ENCODE measurements at regions not wholly inside any gene's neighbourhood (a gene's known extent, or its start where the extent isn't known, plus 50 kb on each side); places are given as distances from the start of the nearest gene placed in this dataset.

GRCh38 chr2:35255826-35256225 is 1099.8 kb upstream of the CRIM1 start:
- no peak overlapping the region for H3K4me3 ChIP-seq (ENCODE audit: low read depth, low read length)
- TF ChIP-seq, protein P1, sequence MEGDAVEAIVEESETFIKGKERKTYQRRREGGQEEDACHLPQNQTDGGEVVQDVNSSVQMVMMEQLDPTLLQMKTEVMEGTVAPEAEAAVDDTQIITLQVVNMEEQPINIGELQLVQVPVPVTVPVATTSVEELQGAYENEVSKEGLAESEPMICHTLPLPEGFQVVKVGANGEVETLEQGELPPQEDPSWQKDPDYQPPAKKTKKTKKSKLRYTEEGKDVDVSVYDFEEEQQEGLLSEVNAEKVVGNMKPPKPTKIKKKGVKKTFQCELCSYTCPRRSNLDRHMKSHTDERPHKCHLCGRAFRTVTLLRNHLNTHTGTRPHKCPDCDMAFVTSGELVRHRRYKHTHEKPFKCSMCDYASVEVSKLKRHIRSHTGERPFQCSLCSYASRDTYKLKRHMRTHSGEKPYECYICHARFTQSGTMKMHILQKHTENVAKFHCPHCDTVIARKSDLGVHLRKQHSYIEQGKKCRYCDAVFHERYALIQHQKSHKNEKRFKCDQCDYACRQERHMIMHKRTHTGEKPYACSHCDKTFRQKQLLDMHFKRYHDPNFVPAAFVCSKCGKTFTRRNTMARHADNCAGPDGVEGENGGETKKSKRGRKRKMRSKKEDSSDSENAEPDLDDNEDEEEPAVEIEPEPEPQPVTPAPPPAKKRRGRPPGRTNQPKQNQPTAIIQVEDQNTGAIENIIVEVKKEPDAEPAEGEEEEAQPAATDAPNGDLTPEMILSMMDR (conservative IDR thresholded peaks at IDR 0.05; ENCODE audit: low read depth, low read length), result no peak
- DNase-seq (ENCODE audit: low read depth), result no peak

DNA sequence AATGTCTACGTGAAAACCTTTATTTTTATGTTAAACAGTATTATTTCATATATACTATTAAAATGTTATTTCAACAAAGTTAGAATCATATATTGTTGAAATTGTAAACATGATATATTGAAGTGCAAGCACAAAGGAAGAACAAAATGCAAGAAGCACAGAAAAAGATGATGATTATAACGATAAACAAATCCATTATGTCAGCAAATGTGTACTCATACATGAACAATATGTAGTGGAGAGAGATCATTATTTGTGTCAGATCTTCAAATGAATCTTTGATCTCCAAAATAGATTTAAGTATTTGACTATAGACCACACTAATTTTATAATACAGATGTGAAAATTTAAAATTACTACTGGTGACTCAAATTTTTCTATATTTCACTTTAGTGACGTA is 1104.4 kb upstream of the CRIM1 start:
- H3K4me3 ChIP-seq (ENCODE audit: low read depth, low read length), result no peak overlapping the region
- no peak for DNase-seq (ENCODE audit: low read depth)
- TF ChIP-seq, protein P1 (conservative IDR thresholded peaks at IDR 0.05; ENCODE audit: low read depth, low read length), result no peak

DNA sequence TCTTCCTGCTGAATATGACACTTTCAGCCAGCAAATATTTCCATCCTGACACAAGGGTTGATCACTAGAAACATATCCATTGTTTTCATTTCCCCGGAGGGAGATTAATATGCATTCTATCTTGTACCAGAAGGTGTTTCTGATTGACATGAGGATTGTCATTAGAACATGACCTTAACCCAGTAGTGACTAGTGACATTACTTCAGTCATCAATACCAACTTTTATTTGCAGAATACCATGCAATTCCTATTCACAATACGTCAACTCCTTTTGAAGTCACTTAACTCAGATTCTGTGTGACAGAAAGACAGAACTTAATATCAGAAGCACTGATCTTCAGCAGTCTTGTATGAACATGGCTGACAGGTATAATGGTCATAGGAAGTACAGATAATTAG is 1108.9 kb upstream of the CRIM1 start:
- TF ChIP-seq, protein P1 (conservative IDR thresholded peaks at IDR 0.05; ENCODE audit: low read depth, low read length), result no peak
- no peak overlapping the region for H3K4me3 ChIP-seq (ENCODE audit: low read depth, low read length)
- no peak for DNase-seq (ENCODE audit: low read depth)

GRCh38 chr2:35228584-35228983 is 1127.0 kb upstream of the CRIM1 start:
- TF ChIP-seq, protein P1 (conservative IDR thresholded peaks at IDR 0.05; ENCODE audit: low read depth, low read length), result no peak
- no peak for DNase-seq (ENCODE audit: low read depth)
- no peak overlapping the region for H3K4me3 ChIP-seq (ENCODE audit: low read depth, low read length)

GRCh38 chr2:35220461-35220860 is 1135.1 kb upstream of the CRIM1 start:
- no peak for DNase-seq (ENCODE audit: low read depth)
- TF ChIP-seq, protein P1 (conservative IDR thresholded peaks at IDR 0.05; ENCODE audit: low read depth, low read length), result no peak
- no peak overlapping the region for H3K4me3 ChIP-seq (ENCODE audit: low read depth, low read length)

- TF ChIP-seq, protein P1 (conservative IDR thresholded peaks at IDR 0.05; ENCODE audit: low read depth, low read length), result no peak
- no peak for DNase-seq (ENCODE audit: low read depth)
- no peak overlapping the region for H3K4me3 ChIP-seq (ENCODE audit: low read depth, low read length)
Measured at GRCh38 chr2:35204881-35205280, 1150.7 kb upstream of the CRIM1 start.

GRCh38 chr2:35204323-35204722 is 1151.3 kb upstream of the CRIM1 start:
- TF ChIP-seq, protein P1 (conservative IDR thresholded peaks at IDR 0.05; ENCODE audit: low read depth, low read length), result no peak
- DNase-seq (ENCODE audit: low read depth), result no peak
- no peak overlapping the region for H3K4me3 ChIP-seq (ENCODE audit: low read depth, low read length)
